Activated CD8-positive, alpha-beta memory T cell treated with anti-CD3 and anti-CD28 coated beads for 48 hours (primary cell): ENCODE measurements at regions not wholly inside any gene's neighbourhood (a gene's known extent, or its start where the extent isn't known, plus 50 kb on each side); places are given as distances from the start of the nearest gene placed in this dataset.
"Not testable (repeated sequence)": the region's sequence is repeated elsewhere in the genome, so short reads cannot be mapped to it uniquely, and the experiment has no call there.

Experiments used
- DNase-seq, 3 experiments: peaks; one replicate each; pipeline ENCODE4 v3.0.0-alpha.2; 2020; ENCODE audit warnings: low read depth in 2 of 3, low spot score in 2 of 3

DNA sequence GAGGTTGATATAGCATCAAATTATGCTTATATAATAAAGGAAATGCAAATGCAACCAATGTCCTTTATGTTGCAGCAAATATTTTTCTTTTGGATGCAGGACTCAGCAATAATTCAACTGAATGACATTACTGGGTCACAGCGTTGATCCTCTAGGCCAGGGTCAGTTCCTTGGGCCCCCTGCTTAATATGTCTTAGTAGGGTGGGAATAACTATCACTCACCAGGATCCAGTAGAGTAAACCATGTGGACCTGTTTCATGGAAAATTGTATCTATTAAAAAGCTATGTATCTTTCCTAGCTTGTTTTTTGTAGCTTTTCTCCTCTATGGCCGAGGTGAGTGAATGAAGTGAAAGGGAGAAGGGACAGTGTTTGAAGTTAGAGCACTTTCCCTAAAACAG lies 161.5 kb upstream of the SSTR1 start:
- DNase-seq = no peak

DNA sequence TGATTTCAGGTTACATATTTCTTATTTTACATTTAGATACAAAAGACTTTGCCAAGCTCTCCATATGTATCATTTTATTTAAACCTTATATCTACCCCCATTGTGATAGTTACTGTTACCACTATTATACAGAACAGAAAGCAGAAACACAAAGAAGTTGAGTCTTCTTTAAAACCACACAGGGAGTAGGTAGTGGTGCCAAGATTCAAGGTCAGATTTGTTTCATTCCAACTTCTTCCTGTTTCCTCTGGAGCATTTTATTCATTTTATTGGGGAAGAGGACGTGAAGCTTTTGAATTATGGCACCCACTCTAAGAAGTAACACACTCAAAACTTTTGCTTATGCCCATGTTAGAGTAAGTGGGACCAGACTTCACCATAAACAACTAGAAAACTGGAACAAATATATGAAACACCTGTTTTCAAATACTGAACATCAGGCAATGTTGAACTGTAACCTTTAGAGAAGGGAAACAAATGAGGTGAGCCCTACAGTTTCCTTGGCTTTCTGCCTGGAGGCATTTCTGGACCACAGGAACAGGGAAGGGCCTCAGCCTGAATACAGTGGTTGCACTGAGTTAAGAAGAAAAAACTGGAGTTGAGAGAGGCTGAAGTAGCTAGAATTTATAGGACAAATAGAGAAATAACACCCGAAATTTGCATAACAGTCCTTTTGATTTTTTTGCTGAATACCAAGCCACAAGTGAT lies 160.4 kb upstream of the SSTR1 start:
- DNase-seq = no peak

DNA sequence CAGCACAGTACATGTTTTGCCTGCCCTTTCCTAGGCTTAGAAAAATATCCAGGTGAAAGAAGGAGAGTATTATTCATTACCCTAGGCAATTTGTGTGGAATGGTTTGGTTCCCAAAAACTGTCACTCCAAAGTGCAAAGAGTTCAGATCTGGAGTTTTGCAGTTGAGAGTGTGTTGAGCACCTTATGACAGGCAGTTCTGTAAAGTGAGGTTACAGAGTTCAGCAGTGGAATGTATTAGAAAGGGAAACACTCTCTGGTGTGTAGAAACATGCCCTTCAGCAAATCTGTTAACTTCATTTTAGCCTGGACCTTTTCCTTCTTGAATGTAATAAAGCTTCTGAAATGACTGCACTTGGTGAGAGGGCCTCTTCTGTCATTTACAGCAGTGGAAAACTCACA lies 154.0 kb upstream of the SSTR1 start:
- no peak for DNase-seq

DNA sequence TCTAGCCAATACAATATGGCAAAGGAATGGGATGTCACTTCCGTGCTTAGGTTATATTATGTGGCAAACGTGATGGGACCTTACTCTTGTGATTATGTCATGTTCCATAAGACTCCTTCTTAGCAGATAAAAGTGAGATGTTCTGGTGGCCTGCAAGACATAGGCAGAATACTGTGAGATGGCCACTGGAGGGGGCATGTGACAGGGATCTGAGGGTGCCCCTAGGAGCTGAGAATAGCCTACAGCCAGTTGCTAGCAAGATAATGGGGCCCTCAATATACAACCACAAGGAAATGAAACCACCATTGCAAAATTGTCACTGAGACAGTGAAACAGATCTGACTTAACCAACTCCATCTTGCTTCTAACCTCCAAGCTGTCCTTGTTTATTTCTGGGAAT lies 151.4 kb upstream of the SSTR1 start:
- DNase-seq = no peak

DNA sequence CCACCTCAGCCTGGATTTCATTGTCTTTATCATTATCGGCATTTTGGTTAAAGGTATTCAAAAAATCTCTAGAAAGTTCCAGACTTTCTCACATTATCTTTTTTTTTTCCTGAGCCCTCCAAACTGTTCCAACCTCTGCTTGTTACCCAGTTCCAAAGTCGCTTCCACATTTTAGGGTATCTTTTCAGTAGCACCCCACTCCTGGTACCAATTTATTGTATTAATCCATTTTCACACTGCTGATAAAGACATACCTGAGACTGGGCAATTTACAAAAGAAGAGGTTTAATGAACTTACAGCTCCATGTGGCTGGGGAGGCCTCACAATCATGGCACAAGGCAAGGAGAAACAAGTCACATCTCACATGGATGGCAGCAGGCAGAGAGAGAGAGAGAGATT lies 145.5 kb upstream of the SSTR1 start:
- DNase-seq = not testable (repeated sequence)

DNA sequence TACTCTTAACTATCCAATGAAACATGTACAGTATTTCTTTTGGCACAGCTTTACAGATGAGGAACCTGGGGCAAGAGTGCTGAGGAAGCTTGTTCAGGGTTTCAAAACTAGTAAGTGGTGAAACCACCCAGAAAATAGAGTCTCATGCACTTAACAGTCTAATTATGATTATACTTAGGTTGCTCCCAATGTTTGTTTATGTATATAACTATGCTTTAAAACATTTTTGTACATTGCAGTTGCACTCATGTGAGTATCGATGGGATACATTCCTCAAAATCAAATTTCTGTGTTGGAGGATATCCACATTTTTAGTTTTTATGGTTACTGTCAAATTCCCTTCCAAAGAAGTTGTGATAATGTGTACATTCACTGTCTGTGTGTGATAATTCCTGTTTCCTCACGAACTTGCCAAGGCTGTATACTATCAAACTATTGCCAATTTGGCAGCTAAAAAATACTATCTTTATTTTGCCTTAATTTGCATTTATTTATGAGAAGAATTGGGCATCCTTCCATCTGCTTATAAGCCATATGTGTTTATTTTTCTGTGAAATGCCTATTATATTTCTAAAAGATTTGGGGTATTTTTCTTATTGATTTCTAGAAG lies 143.9 kb upstream of the SSTR1 start:
- DNase-seq = no peak

DNA sequence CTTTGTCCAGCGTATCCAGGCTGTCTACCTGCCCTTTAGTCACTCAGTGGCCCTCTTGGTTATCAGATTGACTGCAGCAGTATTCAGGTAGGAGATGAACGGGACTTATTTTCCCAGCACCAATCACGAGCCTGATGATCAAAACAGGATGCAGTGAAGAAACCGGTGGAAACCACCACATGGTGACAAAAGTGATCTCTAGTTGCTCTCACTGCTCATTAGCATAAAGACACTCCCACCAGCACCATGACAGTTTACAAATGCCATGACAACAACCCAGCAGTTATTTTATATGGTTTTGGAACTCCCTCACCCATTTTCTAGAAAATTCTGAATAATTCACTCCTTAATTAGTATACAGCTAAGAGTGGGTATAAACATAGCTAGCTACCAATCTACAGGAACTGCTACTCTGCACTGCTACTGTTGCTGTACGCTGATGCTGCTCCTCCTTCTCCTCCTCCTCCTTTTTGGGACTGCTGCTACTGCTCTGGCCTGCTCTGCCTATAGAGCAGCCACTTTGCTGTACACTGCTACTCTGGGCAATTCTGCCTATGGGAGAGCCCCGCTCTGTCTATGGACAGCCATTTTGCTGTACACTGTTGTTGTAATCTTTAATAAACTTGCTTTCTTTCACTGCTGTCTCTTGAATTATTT lies 142.5 kb upstream of the SSTR1 start:
- DNase-seq = no peak

DNA sequence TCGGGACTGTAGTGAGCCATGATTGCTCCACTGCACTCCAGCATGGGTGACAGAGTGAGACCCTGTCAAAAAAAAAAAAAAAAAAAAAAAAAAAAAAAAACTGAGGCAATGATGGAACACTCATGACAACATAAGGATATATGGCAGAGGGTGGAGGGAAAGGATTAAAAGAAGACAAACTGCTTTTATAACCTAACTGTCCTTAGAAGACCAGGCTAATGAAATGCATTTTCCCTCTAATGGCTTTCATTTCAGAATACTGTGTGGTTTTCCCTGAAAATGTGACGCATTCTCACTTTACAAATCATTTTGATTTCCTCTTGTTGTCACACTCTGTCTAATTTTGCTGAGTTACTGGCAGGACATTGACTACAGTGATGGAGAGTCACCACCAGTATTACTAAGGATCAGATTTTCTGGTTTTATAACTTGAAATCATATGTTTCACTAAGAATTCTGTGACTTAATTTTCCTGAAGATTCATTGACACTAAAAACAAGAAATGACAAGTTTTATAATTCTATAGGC lies 137.6 kb upstream of the SSTR1 start:
- DNase-seq = no peak

DNA sequence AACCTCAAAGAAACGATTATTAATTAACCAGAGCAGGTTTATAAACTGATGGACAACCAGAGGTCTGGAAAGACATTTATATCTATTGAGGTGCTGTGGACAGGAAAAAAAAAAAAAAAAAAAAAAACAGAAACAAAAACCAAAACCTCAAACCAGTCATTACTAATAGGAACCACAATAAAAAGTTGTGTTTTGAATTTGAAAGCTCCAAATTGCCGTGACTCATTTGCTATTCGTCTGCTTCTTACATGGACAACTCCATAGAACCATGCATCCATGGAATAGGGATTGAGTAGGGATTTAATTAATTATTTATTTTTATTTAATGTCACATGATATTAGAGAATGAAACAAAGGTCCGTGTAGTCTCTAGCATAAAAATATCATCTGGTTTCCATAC lies 134.1 kb upstream of the SSTR1 start:
- no peak for DNase-seq

DNA sequence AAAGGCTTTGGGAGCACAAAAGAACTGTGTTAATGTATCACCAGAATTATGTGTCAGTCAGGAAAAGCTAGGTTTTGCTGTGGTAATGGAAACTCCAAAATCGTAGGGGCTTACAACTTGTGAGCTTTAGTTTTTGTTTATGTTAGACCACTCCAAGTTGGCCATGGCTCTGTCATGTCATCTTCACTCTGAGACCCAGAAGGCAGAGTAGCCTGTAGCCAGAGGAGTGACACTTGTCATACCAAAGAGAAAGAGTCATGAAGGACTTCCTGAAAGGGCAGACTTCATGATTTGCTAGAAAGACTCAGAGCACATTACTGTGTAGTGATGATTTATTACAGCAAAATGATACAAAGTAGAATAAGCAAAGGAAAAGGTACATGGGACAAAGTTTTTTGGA lies 133.6 kb upstream of the SSTR1 start:
- no peak for DNase-seq

DNA sequence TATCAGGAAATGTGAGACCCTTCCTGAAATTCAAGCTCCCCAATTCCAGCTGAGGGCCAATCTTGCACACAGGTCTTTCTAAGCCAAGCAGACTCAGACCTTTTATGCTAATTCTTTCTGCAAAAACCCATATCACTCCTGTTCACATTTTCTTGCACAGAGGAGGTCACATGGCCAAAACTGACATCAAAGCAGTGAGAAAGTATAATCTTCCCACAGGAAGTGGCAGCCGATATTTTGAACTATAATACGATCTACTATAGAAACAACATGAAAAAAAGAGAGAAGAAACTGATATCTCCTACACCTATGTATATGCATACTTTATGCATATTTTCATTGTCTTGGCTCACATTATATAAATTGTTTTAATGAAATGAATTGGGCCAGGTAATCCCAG lies 132.9 kb upstream of the SSTR1 start:
- no peak for DNase-seq

DNA sequence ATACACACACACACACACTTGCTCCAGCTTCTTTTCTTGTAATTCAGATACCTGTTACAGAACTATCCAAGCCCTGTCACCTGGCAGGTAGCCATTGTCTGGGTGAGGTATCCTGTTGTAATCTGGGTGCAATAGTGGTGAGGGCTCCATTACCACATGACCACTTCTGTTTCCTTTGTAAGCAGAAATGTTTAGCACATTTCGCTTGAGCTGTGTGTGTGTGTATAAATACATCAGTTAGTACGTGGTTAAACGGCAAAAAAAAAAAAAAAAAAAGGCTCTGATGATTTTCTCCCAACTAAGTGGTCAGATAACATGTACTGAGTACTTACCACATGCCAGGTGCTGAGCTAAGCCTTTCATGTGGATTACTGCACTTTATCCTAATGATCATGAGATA lies 129.3 kb upstream of the SSTR1 start:
- no peak for DNase-seq

DNA sequence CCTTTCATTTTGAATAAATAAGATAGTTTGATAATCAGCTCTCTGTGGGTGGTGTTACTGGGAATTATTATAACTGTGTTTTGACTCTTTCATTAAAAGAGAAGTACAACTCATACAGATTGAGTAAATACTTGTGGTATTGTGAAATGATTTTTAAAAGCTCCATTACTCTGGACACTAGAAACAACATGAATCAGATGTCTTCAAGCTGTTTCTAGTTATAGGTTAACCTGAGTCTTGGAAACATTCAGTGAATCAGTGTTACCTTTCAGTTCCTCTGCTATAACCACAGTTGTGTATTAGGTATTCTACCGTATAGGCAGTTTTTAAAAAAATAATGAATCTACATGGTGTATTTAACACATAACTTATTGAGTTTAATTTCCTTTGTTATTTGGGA lies 128.4 kb upstream of the SSTR1 start:
- DNase-seq = no peak

DNA sequence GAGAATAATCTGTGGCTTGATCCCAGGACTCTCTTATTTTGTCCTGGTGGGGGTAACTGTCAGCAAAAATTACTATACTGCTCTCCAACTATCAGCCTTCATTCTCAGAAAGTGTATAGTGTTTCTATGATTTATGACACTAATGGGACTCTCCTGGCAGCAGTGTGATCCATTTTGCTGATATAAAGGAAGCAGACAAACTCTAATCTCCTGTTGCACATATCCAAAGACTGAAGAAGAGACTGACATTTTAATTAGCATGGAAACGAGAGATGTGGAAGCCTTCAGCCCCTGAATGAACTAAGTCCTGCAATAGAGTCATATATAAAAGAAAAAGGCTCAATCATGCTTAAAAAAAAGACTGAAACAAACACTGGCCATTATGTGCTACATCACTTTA lies 127.8 kb upstream of the SSTR1 start:
- DNase-seq = no peak

DNA sequence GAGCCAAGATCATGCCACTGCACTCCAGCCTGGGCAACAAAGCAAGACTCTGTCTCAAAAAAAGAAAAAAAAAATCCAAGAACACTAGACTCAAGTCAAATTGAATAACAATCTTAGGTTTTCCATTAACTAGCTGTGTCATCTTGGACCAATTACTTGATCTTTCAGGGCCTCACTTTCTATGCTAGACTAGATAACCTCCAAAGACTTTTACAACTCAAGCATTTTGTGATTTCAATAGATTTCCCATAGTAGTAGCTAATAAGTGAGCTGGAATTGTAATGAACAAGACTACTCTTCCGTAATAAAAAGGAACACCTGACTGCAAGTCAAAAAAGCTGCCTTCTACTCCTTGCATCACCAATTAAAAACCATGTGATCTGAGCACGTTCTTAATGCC lies 127.0 kb upstream of the SSTR1 start:
- no peak for DNase-seq

DNA sequence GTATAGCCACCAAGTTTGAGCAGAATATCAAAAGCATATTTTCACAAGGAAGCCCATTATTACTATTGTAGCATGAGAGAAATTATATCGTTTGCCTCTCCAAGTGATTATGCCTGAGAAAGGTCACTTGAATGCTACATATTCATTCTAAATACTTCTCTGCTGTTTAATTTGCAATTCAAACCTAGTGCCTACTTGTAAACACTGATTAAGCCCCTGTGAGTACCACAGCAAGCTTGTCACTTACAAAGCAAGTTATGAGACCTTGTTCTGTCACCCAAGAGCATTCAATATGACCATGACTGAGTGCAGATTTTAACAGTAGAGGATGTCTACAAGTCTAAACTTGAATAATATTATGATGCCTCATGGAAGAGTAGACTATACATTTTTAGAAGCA lies 124.7 kb upstream of the SSTR1 start:
- DNase-seq = no peak

DNA sequence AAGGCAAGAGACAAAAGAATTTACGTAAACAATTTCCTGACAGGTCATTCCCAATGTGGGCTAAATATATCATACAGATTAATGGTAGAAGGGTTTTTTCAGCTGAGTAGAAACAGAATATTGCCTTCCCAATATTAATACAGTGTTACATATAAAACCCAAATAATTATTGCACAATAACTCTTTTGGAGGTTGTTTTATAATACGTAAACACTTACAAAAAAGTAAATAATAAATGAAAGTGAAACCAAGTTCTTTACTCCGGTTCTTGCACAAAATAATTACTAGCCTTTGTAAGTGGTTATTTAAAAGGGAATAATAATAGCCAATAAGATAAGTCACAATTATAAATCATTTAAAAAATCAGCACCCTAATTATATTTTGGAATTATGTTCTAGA lies 118.6 kb upstream of the SSTR1 start:
- DNase-seq = no peak

DNA sequence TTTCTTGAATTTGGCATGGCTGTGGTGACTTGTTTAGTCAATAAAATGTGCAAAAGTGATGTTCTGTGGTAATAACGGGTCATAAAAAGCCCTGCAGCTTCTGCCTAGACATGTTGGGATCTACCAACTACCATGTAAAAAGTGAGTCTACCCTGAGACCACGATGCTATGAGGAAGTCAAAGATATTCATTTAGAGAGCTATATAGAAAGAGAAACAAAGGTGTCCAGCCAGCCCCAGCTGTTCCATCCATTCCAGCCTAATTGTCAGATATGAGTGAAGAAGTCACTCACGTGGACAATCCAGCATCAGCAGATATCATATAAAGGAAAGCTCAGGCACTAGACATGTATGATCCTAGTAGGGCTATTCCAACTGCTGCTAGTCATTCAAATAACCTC lies 117.2 kb upstream of the SSTR1 start:
- no peak for DNase-seq

DNA sequence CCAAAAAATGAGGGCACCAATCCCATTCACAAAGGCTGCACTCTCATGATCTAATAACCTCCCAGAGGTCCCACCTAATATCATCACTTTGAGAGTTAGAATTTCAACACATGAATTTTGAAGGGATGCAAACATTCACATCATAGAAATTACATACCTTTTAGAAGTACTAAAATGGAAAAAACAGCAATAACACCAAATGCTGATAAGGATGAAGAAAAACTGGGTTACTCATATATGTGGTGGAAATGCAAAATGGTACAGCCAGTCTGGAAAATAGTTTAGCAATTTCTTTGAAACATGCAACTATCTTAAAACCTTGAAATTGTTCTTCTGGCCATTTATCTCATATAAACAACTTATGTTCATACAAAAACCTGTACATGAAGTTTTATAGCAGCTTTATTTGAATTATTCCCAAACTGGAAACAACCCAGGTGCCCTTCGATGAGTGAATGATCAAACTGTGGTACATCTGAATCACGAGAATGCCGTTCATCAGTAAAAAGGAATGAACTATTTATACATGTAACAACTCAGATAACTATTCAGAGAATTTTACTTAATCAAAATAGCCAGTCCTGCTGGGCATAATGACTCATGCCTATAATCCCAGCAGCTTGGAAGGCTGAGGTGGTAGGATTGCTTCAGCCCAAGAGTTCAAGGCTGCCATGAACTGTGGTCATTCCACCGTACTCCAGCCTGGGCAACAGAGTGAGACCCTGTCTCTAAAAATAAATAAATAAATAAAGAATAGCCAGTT lies 109.4 kb upstream of the SSTR1 start:
- DNase-seq = no peak

DNA sequence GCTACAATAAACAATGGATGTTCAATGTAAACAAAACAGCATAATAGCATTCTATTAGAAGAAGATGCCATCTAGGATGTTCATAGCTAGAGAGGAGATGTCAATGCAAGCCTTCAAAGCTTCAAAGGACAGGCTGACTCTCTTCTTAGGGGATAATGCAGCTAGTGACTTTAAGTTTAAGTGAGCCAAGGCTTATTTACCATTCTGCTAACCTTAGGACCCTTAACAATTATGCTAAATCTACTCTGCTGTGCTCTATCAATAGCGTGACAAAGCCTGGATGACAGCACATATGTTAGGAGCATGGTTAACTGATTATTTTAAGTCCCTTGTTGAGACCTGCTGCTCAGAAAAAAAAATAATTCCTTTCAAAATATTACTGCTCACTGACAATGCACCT lies 106.0 kb upstream of the SSTR1 start:
- no peak for DNase-seq

DNA sequence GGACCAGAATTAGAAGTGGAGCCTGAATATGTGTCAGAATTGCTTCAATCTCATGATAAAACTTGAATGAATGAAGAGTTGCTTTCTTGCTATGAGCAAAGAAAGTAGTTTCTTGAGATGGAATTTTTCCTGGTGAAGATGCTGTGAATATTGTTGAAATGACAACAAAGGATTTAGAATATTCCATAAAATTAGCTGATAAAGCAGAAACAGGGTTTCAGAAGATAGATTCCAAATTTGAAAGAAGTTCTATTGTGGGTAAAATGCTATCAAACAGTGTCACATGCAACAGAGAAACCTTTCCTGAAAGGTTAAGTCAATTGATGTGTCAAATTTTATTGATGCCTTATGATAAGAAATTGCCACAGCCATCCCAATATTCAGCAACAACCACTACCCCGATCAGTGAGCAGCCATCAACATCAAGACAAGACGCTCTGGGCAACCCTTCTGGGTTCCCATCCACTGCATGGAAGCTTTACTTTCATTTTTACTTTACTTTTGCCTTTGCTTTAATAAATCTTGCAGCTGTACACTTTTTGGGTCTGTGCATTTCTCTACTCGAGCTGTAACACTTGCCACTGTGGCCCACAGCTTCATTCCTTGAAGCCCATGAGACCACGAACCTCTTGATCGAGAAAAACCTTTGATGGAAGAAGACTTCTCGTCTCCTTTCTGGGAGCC lies 104.0 kb upstream of the SSTR1 start:
- DNase-seq = no peak
